NOMO-1 treated with dmso at 0.1 percent for 144 hours (cell line): ENCODE measurements at regions not wholly inside any gene's neighbourhood (a gene's known extent, or its start where the extent isn't known, plus 50 kb on each side); places are given as distances from the start of the nearest gene placed in this dataset.
"Not testable (repeated sequence)": the region's sequence is repeated elsewhere in the genome, so short reads cannot be mapped to it uniquely, and the experiment has no call there.

Experiments
- DNase-seq: peaks from one replicate; lab custom pipeline; 2025; ENCODE audit not compliant: unreplicated experiment; lab: John Stamatoyannopoulos, UW

DNA sequence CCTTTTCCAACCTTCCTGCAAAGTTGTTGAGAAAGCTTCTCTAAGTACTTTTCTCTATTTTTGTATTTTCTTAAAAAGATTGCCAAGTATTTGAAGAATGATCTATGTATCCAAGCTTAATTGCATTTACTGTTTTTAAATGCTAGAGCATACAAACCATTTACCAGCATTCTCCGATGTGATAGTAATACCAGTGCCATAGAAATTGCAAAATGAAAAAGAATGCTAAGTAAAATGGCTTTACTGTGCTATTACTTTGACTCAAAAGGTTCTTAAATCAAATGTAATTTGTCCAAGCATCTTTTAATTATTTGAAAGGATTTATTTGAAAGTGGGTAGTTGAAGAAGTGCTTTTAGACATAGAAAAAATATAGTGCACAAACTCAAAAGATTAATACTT lies 1183.2 kb downstream of the RAPGEF2 start:
- DNase-seq = no peak

DNA sequence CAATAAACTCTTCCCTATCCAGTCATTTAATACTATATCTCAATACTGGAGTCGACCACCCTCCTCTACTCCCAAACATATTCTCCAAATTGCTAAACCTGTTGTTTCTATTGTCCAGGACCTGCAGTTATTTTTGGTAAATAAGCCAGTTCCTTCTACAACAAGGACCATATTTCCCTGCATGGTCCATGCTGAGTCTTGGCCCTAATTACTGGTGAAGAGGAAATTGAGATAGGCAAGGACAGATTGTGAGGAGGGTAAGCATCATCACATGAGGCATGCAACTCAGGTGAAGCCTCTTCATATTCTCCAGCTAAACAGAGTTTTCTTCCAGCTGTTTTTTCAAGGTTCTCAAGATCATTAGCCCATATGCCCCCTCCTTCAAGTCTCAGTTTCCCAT lies 1193.6 kb downstream of the RAPGEF2 start:
- DNase-seq = no peak

DNA sequence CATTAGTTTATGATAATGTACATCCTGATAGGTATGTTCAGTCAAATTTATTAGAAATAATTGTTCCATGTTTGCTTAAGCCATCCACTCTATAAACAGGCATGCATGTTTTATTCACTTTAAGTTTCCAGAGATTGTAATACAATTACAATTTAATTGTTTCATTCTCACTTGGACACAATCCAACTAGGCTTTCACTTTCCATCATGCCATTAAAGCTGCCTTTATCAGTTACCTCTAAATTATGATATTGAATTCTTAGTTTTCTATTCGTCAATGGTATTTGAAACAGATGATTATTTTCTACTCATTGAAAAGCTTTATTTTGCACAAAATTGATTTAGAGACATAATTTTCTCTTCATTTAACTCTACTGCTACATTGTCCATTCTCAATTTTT lies 1196.3 kb downstream of the RAPGEF2 start:
- no peak for DNase-seq

DNA sequence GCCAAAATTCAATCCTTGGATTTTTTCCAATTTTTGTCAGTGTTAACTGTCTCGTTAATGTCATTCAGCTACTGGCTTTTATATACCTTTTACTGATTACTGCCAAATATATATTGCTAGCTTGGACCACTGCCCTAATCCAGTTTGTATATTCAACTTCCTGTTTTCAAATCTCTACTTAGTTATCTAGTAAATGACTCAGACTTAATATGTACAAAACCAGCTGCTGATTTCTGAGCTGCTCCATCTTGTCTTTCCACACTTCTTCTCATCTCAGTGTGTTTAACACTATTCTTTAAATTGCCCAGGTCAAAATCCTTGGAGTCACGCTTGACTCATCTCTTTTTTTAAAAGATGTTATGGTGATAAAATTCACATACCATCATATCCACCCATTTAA lies 1196.7 kb downstream of the RAPGEF2 start:
- DNase-seq = no peak

DNA sequence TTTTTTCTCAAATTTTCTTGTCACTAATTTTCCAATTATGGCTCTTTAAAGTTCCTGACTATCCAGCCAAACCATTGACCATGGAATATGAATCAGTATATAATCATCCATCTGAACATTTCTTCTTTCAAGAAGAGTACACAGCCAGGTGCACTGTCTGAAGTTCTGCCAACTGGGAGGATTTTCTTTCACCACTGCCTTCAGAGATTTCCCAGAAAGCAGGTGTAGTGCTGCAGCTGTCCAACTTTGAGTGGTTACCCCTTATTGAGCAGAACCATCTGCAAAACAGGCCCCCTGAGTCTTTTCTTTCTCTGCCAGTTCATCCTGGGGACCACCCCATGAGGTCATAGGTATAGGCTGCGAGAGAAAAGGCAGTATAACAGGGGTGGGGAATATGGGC lies 1213.2 kb downstream of the RAPGEF2 start:
- no peak for DNase-seq

DNA sequence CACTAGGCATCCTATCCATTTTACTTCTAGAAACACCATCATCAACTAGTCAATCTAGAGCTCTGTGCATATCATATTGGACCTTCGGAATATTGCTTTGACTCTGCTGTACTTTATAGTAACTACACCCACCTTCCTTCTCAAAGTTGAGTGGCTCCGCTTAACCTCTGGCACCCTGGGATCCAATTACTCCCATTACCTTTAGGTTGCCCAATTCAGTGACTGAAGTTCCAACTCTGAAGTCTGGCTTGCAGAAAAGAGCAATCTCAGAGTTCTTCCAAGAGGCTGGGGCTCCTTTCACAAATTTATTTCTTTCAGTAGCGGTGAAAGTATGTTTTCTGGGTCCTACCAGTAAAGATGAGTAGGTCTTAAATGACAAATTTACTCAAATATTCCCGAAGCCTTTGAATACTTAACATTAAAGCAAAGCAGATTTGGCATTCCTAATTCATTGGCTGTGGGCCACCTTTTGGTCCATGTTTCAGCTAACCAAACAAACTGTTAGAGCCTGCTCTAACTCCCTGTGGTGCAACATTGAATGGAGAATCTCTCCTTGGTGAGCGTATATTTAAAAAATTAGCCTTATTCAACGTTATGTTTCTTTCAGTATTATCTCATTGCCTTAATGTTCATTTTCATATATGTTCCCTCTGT lies 1215.8 kb downstream of the RAPGEF2 start:
- no peak for DNase-seq

DNA sequence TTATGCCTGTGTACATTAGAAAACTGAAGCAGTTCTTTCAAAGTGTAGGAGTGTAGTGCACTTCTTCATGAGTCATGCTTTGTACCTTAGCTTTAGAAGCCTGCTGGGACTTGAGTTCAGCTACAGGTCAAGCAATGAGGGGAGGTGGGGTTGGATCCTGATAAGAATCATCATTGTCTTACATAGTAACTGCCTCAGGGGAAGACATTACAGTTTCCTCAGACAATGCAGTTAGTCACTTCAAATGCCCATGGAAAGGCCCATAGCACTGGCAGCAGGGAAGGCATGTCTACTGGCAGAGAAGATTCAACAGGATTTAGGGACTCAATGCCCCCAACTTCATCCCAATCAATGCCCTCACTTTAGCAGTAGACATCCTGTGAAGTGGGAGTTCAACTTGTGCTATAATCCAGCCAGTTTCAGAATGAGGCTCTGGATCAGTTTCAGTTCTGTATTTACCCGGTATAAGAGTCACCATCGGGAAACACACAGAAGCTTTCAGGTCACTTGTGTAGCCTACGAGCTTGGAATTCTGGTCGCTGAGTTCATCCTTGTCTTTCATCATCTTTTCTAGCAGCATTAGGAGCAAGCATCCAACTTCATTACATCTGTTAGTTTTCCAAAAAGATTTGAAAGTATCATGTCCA lies 1216.5 kb downstream of the RAPGEF2 start:
- no peak for DNase-seq

DNA sequence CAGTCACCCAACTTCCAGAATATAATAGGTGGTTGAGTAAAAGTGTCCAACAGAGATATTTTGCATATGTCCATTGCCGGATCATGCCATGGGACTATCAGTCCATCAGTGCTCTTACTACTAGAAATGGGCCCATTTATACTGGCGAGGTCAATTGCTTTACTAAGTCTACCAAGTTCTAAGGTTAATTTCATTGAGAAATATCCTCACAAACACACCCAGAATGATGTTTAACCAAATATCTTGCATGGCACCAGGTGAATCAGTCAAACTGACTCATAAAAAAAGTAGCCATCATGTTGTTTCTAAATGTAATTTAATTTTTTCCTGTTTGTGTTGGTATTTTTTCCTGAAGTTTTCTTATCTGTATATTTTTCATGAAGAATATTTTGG lies 1217.0 kb downstream of the RAPGEF2 start:
- DNase-seq = no peak

DNA sequence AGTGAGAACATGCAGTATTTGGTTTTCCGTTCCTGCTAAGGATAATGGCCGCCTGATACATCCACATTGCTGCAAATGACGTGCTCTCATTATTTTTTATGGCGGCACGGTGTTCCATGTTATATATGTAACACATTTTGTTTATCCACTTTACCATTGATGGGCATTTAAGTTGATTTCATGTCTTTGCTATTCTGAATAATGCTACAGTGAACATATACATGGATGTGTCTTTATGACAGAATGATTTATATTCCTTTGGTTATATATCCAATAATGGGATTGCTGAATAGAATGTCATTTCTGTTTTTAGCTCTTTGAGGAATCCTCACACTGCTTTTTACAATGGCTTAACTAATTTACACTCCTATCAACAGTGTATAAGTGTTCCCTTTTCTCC lies 1223.2 kb downstream of the RAPGEF2 start:
- no peak for DNase-seq

DNA sequence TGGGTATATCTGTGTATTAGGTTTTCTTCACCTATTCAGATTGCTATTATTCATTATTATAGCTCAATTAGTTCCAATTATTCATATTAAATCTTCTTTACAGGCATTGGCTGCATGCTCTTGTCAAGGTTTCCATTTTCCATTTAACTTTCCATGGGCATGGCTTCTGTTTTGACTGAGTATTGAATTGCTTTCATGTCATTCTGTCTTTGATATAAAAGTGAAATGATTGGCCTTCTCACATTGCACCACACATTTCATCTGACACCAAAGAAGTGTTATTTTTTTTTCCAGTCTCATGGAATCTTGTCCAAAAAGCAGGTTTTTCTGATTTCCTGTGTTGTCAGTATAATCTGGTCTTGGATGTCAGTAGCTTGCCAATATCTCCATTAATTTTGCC lies 1244.3 kb downstream of the RAPGEF2 start:
- DNase-seq = no peak

DNA sequence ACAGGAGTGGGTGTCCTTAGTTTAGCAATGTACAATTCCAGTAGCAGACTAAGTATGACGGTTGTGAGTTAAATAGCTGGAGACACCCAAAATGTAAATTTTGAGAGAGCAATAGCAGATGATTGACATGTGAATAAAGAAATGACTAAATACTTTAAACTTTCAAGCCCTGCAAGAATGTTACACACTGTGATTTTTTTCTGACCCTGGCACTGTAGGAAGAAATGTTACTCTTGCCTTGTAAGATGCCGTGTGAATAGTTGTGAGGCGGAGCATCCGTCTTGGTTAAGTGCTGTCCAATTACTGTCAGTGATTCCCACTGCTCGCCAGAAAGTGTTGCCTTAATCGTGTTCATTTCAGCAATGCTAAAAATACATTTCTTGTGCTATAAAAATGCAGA lies 1248.1 kb downstream of the RAPGEF2 start:
- DNase-seq = no peak

DNA sequence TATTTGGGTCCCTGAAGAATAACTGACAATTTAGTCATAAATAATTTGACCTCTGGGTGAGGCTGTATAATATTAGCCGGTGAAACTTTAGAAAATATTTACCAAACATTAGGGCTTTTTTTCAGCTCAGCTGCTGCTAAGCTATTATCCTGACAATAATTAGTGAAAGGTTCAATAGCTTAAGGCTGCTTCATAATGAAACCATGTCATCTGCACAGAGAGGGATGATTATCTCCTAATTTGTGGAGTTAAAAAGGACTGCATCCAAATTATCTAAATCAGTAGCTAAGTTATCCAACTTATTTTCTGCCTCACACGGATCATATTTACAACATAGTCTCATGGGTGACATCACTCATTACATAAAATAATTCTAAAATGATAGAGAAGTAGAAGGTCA lies 1249.8 kb downstream of the RAPGEF2 start:
- no peak for DNase-seq

DNA sequence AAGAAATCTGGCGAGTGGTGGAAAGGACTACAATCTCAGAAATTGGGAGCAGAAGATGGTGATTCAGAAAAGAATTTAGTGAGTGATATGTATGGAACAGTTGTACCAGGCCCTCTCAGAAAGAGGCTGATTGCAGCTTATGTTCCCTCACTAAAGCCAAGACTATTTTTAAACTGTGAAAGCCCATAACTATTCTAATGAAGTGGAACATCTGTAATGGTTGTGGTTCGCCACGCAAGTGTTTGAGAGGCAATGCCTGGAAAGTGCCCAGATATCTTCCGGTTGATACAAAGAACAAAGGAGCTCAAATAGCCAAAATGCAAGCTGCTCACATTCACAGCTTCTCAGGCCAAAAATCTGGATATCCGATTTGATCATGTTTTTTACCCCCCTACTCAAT lies 1250.7 kb downstream of the RAPGEF2 start:
- no peak for DNase-seq

DNA sequence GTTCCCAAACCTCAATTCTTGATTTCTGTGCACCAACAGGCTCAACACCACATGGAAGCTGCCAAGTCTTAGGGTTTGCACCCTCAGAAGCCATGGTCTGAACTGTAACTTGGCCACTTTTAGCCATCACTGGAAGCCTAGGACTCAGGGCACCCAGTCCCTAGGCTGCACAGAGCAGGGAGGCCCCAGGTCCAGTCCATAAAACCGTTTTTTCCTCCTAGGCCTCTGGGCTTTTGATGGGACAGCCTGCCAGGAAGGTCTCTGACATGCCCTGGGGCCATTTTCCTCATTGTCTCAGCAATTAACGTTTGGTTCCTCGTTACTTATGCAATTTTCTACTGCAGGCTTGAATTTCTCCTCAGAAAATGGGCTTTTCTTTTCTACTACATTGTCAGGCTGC lies 1259.6 kb downstream of the RAPGEF2 start:
- no peak for DNase-seq

DNA sequence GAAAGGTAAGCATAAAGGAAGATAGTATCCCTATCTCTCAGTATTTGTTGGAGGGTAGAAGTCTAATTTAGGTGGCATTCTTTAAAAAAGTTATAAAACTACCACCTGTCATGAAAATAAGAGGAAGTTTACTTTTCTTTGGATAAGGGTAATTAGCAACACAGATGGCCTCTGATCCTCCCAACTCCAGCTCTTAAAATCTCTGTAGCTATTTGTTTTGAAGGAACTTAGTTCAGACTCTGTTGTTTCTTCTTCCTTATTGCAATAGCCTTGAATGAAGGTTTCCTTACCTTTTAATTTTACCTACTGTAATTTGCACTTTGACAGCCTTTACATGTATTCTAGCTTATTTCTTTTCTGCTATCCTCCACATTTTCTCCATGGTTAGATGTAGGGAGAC lies 1261.3 kb downstream of the RAPGEF2 start:
- DNase-seq = no peak

DNA sequence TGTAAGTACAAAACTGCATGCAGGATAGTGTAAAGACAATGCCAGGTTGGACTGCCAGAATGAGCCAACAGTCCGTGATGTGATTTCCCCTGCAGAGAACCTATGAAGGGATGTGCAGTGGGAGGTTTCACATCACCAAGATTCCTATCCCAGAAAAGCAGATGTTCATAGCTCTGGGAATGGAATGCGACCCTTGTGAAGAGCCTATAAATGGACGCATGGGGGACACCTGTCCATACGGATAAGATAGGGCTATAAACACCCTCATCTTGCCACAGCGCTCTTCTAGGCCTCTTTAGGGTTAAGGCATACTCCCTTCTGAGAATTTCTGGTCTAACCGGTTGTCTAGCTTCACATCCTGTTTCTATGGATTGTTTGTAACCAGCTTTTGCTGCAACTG lies 1261.8 kb downstream of the RAPGEF2 start:
- not testable (repeated sequence) for DNase-seq

DNA sequence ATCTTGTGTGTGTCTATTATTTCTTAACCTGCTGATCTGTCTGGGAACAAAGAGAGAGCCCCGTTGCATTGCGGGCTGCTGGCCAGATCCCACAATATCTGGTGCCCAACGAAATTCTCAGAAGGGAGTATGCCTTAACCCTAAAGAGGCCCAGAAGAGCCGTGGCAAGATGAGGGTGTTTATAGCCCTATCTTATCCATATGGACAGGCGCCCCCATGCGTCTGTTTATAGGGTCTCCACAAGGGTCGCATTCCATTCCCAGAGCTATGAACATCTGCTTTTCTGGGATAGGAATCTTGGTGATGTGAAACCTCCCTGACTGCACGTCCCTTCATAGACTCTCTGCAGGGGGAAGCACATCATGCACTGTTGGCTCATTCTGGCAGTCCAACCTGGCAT lies 1262.5 kb downstream of the RAPGEF2 start:
- DNase-seq = not testable (repeated sequence)

DNA sequence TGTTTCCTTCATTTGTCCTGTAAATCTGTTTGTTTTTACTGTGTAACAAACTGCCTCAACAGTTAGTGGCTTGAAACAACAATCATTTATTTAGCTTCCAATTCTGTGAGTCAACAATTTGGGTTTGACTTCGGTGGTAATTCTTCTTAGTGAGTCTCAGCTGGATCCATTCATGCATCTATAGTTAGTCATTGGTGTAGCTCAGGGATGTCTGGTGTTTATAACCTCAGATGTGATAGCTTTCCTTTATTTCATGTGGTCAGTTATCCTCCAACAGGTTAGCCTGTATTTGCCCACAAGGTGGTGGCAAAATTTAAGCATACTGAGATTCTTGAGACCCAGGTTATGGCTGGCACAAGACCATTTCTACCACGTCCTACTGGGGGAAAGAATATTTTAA lies 1267.2 kb downstream of the RAPGEF2 start:
- DNase-seq = no peak

DNA sequence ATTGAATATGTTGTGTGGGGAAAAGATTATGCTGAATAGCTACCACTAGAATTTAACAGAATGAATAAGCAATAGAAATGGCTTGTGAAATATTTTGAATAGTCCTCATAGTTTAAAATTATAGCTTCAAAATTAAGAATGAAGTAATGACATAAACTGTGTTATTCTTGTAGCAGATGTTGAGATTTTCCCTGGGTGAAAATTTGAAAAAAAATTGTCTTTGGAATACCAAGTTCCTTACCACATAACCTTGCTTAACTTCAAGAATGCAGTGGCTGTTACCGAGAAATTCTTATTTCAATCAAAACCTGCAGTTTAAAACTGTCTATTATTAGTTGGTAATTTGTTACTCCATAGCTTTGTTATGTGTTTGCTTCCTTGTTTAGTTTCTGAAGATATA lies 1268.6 kb downstream of the RAPGEF2 start:
- DNase-seq = no peak

DNA sequence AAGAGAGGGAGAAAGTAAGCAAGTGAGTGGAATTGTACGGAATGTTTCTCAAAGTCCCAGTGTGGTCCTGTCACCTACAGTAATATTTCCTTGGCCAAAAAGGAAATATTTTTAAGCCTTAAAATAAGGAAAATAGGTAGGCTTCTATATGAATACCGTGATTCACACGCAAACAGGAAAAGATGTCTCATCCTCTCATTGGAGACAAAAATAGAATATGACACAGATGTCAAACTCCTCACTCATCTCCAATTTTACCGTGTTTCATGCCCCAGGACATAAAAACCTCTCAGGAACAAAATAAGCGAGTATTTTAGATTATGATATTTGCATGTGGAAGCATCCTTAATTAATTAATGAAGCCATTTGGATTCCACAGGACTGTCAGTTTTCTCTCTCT lies 1269.5 kb downstream of the RAPGEF2 start:
- no peak for DNase-seq

DNA sequence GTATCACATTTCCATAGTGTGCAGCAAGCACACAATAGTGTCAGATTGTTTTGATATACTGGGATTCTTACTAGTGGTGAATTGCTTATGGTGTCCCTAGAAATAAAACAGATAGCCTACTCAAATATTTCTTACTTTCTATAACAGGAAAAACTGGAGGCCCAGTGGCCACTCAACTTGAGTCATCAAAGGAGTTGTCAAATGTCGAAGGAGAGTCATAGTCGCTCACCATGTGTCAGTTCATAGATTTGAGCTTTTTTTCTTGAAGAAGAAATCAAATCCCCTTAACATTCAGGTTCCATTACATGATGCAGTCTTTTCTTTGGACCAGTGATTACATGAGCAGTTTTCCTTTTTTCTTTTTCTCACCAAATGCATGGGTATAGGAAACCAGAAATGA lies 1271.0 kb downstream of the RAPGEF2 start:
- DNase-seq = no peak

DNA sequence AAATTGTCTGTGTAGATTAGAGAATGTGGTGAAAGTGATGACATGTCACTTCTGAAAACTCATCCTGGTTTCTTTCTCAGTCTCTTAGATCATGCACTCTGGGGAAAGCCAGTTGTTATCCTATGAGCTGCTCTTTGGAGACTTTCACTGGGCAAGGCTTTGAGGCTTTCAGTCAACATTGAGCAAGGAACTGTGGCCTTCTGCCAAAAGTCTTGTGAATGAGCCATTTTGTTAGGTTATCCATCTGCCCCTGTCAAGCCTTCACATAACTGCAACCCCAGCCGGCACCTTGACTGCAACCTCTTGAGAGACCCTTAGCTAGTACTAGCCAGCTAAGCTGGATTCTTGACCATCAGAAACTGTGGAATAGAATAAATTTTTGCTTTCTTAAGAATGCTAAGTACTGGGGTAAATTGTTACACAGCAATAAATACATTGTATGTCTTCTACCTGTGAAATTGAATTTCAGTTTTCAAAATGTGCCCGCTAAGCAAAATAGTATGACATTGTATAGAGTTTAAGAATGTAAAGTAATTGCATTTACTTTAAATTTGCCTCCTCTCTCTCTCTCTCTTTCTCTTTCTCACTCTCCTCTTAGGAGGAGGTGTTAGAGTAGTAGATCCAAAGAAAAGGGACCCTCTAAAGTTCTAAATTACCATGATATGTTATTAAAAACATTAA lies 1273.0 kb downstream of the RAPGEF2 start:
- no peak for DNase-seq

DNA sequence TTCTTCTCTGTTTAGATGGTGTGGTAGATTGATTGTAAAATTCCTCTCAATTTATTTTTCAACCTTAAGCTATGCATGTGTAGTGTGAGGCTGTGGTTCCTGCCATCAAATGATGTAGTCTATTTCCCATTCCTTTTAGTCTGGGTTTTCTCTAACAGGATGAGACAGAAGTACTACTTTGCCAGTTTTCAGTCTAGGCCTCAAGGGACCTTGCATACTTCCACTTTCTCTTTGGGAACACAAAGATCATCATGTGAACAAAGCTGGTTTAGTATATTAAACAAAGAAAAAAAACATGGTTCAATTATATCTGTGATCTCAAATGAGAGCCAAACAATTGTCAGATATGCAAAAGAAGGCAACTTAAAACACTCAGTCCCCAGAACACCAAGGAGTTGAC lies 1284.0 kb downstream of the RAPGEF2 start:
- no peak for DNase-seq
